ENCODE measurements at regions not wholly inside any gene's neighbourhood (a gene's known extent, or its start where the extent isn't known, plus 50 kb on each side); places are given as distances from the start of the nearest gene placed in this dataset.

DNA sequence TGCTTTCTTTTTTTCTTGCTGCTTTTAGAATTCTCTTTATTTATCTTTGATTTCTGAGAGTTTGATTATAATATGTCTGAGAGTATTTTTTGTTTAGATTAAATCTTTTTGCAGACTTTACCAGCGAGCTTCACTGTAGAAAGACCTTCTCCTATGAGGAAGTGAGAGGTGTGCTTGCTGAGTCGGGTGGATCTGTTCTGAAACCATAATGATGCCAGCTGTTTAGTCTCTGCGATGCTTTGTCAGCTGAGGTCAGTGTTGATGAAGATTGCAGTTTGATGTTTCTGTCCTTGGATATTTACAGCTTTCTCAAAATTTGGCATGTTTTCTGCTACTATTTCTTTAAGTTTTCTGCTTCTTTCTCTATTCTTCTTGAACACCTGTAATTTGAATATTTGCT, 309.1 kb upstream of the SLITRK6 start (continued):
- TF ChIP-seq MYNN (CRISPR knock-in tag; IDR thresholded peaks at IDR 0.05; ENCODE audit: low read depth), result no peak
- no peak for TF ChIP-seq TCF12 (IDR thresholded peaks at IDR 0.05)
- no peak for TF ChIP-seq TCF12 (CRISPR knock-in tag; IDR thresholded peaks at IDR 0.05)

DNA sequence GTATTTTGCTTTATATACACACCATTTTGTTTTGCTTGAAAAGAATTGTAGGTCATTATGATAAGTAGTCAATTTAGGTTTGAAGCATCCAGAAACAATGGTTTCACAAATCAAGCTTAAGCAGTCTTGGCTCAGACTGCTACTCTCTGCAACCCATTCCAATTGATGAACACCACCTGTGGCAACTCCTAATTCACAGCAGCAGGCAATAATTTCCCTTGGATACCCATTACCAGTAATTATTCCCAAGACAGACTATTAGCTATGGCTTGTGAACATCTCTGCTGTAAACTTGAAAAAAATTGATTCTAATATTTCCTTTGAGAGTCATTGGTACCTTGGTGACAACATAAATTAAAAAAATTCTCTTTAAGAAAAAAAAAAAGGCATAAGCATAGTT, 299.3 kb upstream of the SLITRK6 start:
- Histone ChIP-seq H3K9me3 (ENCODE audit: low read length) (no peaks in the 10 kb centered on the region), H3K4me3 (replicated peaks in 1 of 3; ENCODE audit: insufficient read depth in 1 of 3, low read depth in 2 of 3, low read length in 3 of 3) (no peak overlapping the region), H3K27ac (ENCODE audit: extremely low read length, insufficient read depth, low read length) (no peak overlapping the region), H3K4me1 (ENCODE audit: insufficient read depth, low read length) (no peaks in the 10 kb centered on the region), H3K4me2 (ENCODE audit: low read depth, low read length) (no peak overlapping the region), H3K79me2 (ENCODE audit: insufficient read depth, low read length) (no peaks in the 10 kb centered on the region), H4K20me1 (ENCODE audit: insufficient read depth, low read length) (no peaks in the 10 kb centered on the region), H3K36me3 (replicated peaks in 1 of 2; ENCODE audit: control insufficient read depth in 1 of 2, insufficient read depth in 2 of 2, low read length in 2 of 2) (no peaks in the 10 kb centered on the region), H3K27me3 (ENCODE audit: control insufficient read depth in 1 of 2, insufficient read depth in 2 of 2, low read length in 2 of 2) (no peaks in the 10 kb centered on the region), H3K9ac (ENCODE audit: insufficient read depth, low read depth, low read length) (no peak overlapping the region), H2AFZ (ENCODE audit: low read length) (no peak overlapping the region)
- no TSS peak for BruUV-seq (replicated peaks)
- POLR2A ChIA-PET, result no interaction called here
- DNase-seq (ENCODE audit: low spot score) (no peak), ATAC-seq (no peak), FAIRE-seq (no peak)
- intact Hi-C loops (cut with micrococcal nuclease; ENCODE audit: unreplicated experiment), result no loop called here
- CTCF ChIA-PET (ENCODE audit: low intra/inter-chr PET ratio, low total read pairs), result no interaction called here
- in situ Hi-C loops (cut with HindIII; ENCODE audit: extremely low pct_ligation_motif_present, low pct_unique_long_range_greater_than_20kb), result no loop called here
- TF ChIP-seq, protein P1, sequence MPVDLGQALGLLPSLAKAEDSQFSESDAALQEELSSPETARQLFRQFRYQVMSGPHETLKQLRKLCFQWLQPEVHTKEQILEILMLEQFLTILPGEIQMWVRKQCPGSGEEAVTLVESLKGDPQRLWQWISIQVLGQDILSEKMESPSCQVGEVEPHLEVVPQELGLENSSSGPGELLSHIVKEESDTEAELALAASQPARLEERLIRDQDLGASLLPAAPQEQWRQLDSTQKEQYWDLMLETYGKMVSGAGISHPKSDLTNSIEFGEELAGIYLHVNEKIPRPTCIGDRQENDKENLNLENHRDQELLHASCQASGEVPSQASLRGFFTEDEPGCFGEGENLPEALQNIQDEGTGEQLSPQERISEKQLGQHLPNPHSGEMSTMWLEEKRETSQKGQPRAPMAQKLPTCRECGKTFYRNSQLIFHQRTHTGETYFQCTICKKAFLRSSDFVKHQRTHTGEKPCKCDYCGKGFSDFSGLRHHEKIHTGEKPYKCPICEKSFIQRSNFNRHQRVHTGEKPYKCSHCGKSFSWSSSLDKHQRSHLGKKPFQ (CRISPR knock-in tag; IDR thresholded peaks at IDR 0.05; ENCODE audit: insufficient replicate concordance), result no peak
- no peak for TF ChIP-seq ZIK1 (CRISPR knock-in tag; IDR thresholded peaks at IDR 0.05; ENCODE audit: borderline replicate concordance, low read depth)
- TF ChIP-seq ZNF564 (CRISPR knock-in tag; IDR thresholded peaks at IDR 0.05), result no peak
- TF ChIP-seq ZNF543 (CRISPR knock-in tag; IDR thresholded peaks at IDR 0.05), result no peak
- TF ChIP-seq ZNF614 (CRISPR knock-in tag; IDR thresholded peaks at IDR 0.05; ENCODE audit: borderline replicate concordance), result no peak
- no peak for TF ChIP-seq ATF1 (CRISPR knock-in tag; IDR thresholded peaks at IDR 0.05)
- no peak for TF ChIP-seq KDM4B (CRISPR knock-in tag; IDR thresholded peaks at IDR 0.05)

Data from HepG2 (cell line).